NCI-H2107 (cell line): ENCODE measurements at regions not wholly inside any gene's neighbourhood (a gene's known extent, or its start where the extent isn't known, plus 50 kb on each side); places are given as distances from the start of the nearest gene placed in this dataset.

Experiments used
- DNase-seq: peaks from one replicate; lab custom pipeline; 2025; lab: John Stamatoyannopoulos, UW

- DNase-seq = no peak
These were observed 302.9 kb downstream of the LMO7 start for GRCh38 chr13:75938811-75939560.

- DNase-seq = no peak
These were observed 300.7 kb downstream of the LMO7 start for GRCh38 chr13:75936791-75937190.

GRCh38 chr13:75935805-75936204 lies 299.7 kb downstream of the LMO7 start:
- DNase-seq = no peak

- DNase-seq = no peak
These were observed 298.8 kb downstream of the LMO7 start for GRCh38 chr13:75934889-75935288.

GRCh38 chr13:75932636-75933035 lies 296.5 kb downstream of the LMO7 start:
- DNase-seq = no peak

GRCh38 chr13:75931116-75931515 lies 295.0 kb downstream of the LMO7 start:
- no peak for DNase-seq

- DNase-seq = no peak
These were observed 292.9 kb downstream of the LMO7 start for GRCh38 chr13:75929076-75929475.

GRCh38 chr13:75927183-75927669 lies 291.1 kb downstream of the LMO7 start:
- DNase-seq = no peak

- DNase-seq = no peak
These were observed 284.4 kb downstream of the LMO7 start for GRCh38 chr13:75920536-75920935.

GRCh38 chr13:75919660-75920199 lies 283.6 kb downstream of the LMO7 start:
- no peak for DNase-seq

GRCh38 chr13:75915066-75915465 lies 278.9 kb downstream of the LMO7 start:
- DNase-seq = no peak

GRCh38 chr13:75913925-75914324 lies 277.8 kb downstream of the LMO7 start:
- no peak for DNase-seq

GRCh38 chr13:75910591-75910990 lies 274.5 kb downstream of the LMO7 start:
- DNase-seq = no peak
